ENCODE measurements at regions not wholly inside any gene's neighbourhood (a gene's known extent, or its start where the extent isn't known, plus 50 kb on each side); places are given as distances from the start of the nearest gene placed in this dataset.

DNA sequence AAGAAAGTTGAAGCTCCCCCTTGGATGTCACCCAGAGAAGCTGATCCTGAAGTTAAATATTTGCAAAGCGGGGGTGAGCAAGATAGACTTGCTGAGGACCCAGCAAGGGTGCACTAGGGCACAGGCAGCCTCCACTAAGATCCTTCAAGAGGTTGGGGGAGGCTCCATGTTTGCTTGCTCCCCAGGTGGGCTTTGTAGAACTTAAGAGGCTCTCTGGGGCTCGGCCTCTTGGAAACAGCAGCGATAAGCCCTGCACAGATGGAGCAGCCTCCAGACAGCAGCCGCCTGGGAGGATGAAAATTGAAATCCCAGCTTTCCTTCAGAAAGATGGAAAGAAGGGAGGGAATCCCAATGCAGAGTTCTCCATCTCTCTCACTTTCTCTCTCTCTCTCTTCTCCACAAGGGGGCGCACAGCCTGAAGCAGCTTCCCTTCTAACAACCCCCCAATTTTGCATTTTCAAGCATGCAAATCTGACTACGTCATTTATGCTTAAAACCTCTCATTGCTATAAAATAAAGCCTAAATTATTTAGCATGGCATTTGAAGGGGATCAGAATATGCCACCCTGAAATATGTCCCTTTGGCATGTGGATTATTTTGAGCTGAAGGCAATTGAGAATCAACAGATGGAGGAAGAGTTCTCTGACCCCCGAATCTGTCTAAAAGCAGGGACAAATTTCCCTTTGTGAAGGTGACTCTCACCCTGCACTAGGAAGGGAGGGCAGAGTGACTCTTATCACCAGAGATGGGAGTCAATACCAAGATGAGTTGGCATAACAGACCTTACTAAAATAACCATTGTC lies 185.7 kb upstream of the KLHL29 start:
- DNase-seq: no peak

GRCh38 chr2:23200068-23200786 lies 184.8 kb upstream of the KLHL29 start:
- no peak for DNase-seq

DNA sequence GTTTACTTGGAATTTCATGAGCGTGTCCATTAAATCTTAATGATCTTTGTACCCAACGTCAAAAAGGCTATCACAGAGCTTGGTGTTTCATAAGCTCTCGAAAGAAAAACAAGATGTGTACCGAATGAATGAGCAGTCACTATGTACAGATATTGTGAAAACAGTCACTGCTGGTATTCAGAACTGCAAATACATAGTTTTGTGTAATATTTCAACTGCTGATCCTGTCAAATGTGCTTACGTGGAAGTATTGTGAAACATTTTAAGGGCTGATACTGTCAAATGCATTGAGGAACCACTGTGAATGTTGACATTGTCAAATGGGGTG lies 184.2 kb upstream of the KLHL29 start:
- DNase-seq: peak; percentile 65

DNA sequence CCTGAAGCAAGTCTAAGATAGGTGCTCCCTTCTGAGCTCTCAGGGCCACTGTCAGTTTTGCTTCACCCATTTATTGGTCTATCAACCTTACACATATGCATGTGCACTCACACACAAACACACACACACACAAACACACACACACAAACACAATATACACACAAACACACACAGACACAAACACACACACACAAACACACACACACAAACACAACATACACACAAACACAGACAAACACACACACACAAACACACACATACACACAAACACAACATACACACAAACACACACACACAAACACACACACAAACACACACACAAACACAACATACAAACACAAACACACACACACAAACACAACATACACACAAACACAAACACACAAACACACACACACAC lies 181.6 kb upstream of the KLHL29 start:
- DNase-seq: no peak

DNA sequence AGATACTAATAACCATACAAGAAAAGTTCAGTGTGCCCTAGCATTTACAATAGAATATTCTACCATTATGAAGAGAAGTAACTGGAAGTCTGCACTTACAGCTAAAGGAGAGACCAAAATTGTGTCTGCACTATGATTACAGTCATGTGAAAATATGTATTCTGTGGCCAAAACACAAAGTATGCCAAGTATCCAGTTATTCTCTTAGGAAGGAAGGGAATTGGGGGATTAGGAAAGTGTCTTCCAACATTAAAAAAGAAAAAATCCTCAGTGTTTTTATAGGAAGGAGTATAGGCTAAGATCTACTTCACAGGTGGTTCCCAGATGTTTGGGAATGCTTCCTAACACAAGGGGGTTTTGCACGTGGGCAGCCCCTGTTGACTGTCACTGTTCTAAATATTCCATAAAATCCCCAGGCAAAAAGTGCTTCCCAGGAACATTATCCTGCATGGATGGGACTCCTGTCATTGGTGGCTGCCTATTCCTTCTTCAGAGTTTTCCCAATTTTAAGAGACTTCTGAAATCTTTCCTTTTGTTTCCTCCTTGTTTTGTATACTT lies 180.2 kb upstream of the KLHL29 start:
- no peak for DNase-seq

GRCh38 chr2:23206650-23207049 lies 178.3 kb upstream of the KLHL29 start:
- DNase-seq: no peak

DNA sequence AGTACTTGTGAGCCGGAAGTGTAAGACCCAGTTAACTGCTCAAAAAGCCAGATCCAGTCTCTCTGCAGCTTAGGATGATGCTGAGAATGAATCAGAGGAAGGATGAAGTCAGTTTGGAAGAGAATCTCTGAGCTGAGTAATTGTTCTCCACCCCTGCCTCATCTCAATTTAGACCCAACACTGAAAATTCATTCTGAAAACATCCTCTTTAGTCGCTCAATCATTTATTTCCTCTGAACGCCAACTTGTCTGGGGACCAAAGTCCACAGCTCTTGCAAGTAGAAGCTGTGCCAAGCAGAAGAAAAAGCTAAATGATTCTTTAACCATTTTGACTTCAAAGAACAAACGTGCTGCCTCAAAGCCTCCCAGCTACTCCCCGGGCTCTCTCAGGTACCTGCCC lies 177.1 kb upstream of the KLHL29 start:
- no peak for DNase-seq

GRCh38 chr2:23208339-23208738 lies 176.6 kb upstream of the KLHL29 start:
- no peak for DNase-seq

- no peak for DNase-seq
Observed at GRCh38 chr2:23209059-23209458, 175.9 kb upstream of the KLHL29 start.

- DNase-seq: no peak
Observed at GRCh38 chr2:23211987-23212583, 172.9 kb upstream of the KLHL29 start.

DNA sequence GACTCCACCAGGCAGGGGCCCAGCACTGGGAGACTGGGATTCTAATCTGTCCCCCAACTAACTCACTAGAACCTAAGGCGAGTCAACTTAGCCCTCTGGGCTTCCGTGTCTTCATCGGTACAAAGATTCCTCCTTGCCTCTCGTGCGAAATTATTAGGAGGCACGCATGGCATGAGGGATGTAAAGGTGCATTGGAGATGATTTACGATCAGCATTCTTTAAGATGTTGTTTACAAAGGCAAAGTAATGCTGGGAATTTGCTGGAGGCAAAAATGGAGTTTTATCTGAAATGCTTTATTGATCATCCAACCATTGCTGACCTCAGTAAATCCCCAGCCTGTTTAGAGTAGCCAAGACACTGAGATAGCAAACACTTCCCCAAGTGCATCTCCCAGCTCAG lies 171.8 kb upstream of the KLHL29 start:
- no peak for DNase-seq

DNA sequence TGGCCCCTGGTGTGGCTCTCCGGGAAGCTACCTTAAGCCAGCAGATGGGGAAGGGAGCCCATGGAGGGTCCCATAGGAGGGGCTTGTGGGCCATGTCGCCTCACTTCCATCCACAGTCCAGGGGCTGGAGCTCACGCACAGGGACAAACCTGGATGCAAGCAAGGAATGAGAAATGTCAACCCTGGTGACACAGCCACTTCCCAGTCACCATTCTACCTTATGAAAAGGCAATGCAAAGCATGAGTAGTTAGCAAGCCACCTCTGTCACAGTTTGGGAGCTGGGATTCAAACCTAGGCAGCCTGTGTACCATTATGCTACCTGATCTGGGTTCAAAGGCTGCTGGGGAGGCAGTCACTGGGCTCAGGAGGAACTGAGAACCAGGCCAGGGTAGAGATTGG lies 170.0 kb upstream of the KLHL29 start:
- no peak for DNase-seq

GRCh38 chr2:23219666-23220065 lies 165.3 kb upstream of the KLHL29 start:
- no peak for DNase-seq

- DNase-seq: no peak
Observed at GRCh38 chr2:23220513-23221094, 164.4 kb upstream of the KLHL29 start.

- no peak for DNase-seq
Observed at GRCh38 chr2:23221236-23221635, 163.7 kb upstream of the KLHL29 start.

DNA sequence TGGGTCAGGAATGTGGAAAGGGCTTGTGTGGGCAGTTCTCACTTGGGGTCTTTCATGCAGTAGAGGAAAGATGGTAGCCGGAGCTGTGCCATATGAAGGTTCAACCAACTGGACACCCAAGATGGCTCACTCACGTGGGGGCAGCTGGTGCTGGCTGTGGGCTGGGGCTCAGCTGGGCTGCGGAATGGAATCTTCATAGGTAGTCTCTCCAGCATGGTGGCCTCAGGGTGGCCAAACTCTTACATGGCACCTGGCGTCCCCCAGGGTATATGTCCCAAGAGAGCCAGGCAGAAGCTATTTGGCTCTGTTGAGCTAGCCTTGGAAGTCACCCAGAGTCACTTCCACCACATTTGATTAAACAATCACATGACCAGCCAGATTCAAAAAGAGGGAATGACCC lies 163.1 kb upstream of the KLHL29 start:
- no peak for DNase-seq

GRCh38 chr2:23230885-23231284 lies 154.1 kb upstream of the KLHL29 start:
- DNase-seq: no peak

DNA sequence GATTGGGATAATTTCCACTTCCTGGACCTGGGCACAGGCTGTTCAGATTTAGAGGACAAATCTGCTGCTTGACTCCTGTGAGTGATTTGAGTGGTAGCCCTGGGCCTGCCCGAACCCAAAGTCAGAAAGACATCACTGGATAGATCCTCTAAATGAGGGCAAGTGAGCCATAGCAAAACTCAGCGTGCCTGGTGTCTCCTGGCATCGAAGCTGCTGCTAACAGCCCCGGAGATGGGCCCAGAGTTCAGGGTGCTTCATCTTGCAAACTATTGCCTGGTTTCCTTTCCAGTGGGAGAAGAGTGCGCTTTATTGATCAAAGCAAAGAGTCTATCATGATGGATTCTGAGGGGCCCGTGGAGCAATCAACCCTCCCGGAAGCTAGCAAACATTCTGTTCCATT lies 153.1 kb upstream of the KLHL29 start:
- DNase-seq: no peak

DNA sequence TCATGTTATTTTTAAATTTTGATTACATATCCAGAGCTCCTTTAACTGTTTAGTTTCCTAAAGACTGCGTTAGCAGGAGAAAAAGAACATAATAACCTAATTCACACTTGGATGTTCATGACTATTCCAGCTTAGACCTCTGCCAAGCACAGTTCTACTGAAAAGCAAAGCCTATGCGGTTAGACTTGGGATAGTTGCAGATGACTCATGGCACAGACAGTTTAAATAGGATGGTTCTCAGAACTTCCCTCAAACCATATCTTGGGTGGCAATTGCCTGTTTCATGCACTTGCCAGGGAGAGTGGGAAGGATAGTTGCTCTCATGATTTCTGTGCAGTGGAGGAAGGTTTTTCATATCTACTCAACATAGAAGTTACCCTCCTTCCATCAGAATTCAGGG lies 149.7 kb upstream of the KLHL29 start:
- DNase-seq: peak; percentile 73

- no peak for DNase-seq
Observed at GRCh38 chr2:23235736-23236135, 149.2 kb upstream of the KLHL29 start.

- no peak for DNase-seq
Observed at GRCh38 chr2:23237147-23237546, 147.8 kb upstream of the KLHL29 start.

GRCh38 chr2:23238011-23238657 lies 146.8 kb upstream of the KLHL29 start:
- no peak for DNase-seq

- no peak for DNase-seq
Observed at GRCh38 chr2:23239374-23239773, 145.6 kb upstream of the KLHL29 start.
